Cardiac fibroblast (primary cell): ENCODE measurements at regions not wholly inside any gene's neighbourhood (a gene's known extent, or its start where the extent isn't known, plus 50 kb on each side); places are given as distances from the start of the nearest gene placed in this dataset.

Experiments
- DNase-seq, 2 donors: peaks; one replicate each; pipeline versions ENCODE4 v3.0.0 to v3.0.0-alpha.2; 2010; ENCODE audit warnings: low read depth in 2 of 2
- H3K4me3 ChIP-seq, 2 donors: replicated peaks in 1 of 2; 1 replicate in 1 of 2; 2 replicates in 1 of 2; pipeline ENCODE4 v1.5.1; 2011; ENCODE audit warnings: low read depth in 2 of 2, low read length in 2 of 2, mild to moderate bottlenecking in 2 of 2, moderate library complexity in 1 of 2
- CTCF ChIP-seq: IDR thresholded peaks from one replicate; pipeline ENCODE4 v1.5.1; 2011; ENCODE audit warnings: low read depth, mild to moderate bottlenecking, low read length, inconsistent platforms

- TF ChIP-seq CTCF = no peak
- H3K4me3 ChIP-seq = no peak overlapping the region
- DNase-seq = no peak
These were observed 62.7 kb upstream of the BRINP3 start for GRCh38 chr1:190540366-190540765.

- no peak overlapping the region for H3K4me3 ChIP-seq
- DNase-seq = no peak
- no peak for TF ChIP-seq CTCF
These were observed 74.0 kb upstream of the BRINP3 start for GRCh38 chr1:190551638-190552037.

GRCh38 chr1:190560161-190560681, 82.6 kb upstream of the BRINP3 start:
- TF ChIP-seq CTCF = no peak
- no peak for DNase-seq

GRCh38 chr1:190563230-190563629, 85.6 kb upstream of the BRINP3 start:
- H3K4me3 ChIP-seq = no peak overlapping the region

More at GRCh38 chr1:190560161-190560681, 82.6 kb upstream of the BRINP3 start:
- H3K4me3 ChIP-seq = no peak overlapping the region

GRCh38 chr1:190564117-190564516, 86.5 kb upstream of the BRINP3 start:
- no peak for TF ChIP-seq CTCF
- DNase-seq = no peak
- H3K4me3 ChIP-seq = no peak overlapping the region

More at GRCh38 chr1:190563230-190563629, 85.6 kb upstream of the BRINP3 start:
- no peak for DNase-seq
- no peak for TF ChIP-seq CTCF

GRCh38 chr1:190578017-190578416, 100.4 kb upstream of the BRINP3 start:
- no peak overlapping the region for H3K4me3 ChIP-seq

More at GRCh38 chr1:190578017-190578416, 100.4 kb upstream of the BRINP3 start:
- TF ChIP-seq CTCF = no peak
- DNase-seq = no peak
